ENCODE measurements at regions not wholly inside any gene's neighbourhood (a gene's known extent, or its start where the extent isn't known, plus 50 kb on each side); places are given as distances from the start of the nearest gene placed in this dataset.

GRCh38 chr4:104726002-104726401 is 231.3 kb upstream of the CXXC4 start:
- Histone ChIP-seq H3K9ac (ENCODE audit: control insufficient read depth, insufficient read depth, low read length) (no peak overlapping the region), H3K36me3 (ENCODE audit: control insufficient read depth in 2 of 2, insufficient read depth in 2 of 2, low read length in 1 of 2) (no peaks in the 10 kb centered on the region), H3K9me3 (replicated peaks; ENCODE audit: control insufficient read depth, insufficient read depth, low read length) (peaks cover 6% of the 10 kb centered on the region; the same call in 1 of the 3 replicates), H3K4me3 (no peak overlapping the region), H3K4me1 (ENCODE audit: control insufficient read depth, insufficient read depth, low read length) (no peaks in the 10 kb centered on the region), H3K27ac (ENCODE audit: control insufficient read depth, insufficient read depth) (no peak overlapping the region), H4K20me1 (ENCODE audit: control insufficient read depth, insufficient read depth) (no peaks in the 10 kb centered on the region), H3K4me2 (ENCODE audit: control insufficient read depth, insufficient read depth) (no peak overlapping the region), H3K79me2 (ENCODE audit: control insufficient read depth, insufficient read depth, low read length) (no peaks in the 10 kb centered on the region), H3K27me3 (replicated peaks in 1 of 2; ENCODE audit: control insufficient read depth in 2 of 2, insufficient read depth in 2 of 2, low read length in 1 of 2) (no peaks in the 10 kb centered on the region), H2AFZ (ENCODE audit: control insufficient read depth, low read depth, low read length) (no peak overlapping the region)
- intact Hi-C loops (cut with micrococcal nuclease; ENCODE audit: unreplicated experiment) (no loop called here), in situ Hi-C loops (cut with MboI) (no loop called here)
- WGBS (ENCODE audit: insufficient coverage, insufficient replicate concordance, low lambda C conversion rate, missing lambda C conversion rate) = 67% methylated on average over 5 of the region's 5 CpGs
- no TSS peak for BruUV-seq (replicated peaks)
- ChIA-PET SMC1A (ENCODE audit: uncharacterized antibody, unreplicated experiment) (interaction anchor here (3.9 kb wide), 1 partner anchor 18 kb away, joined by 25 read pairs; no protein-coding TSS in a partner anchor), CTCF (no interaction called here), RAD21 (ENCODE audit: unreplicated experiment) (no interaction called here), POLR2A (no interaction called here)
- no peak for TF ChIP-seq CREB1 (IDR thresholded peaks at IDR 0.05; ENCODE audit: low read depth)
- no peak for TF ChIP-seq JUND (IDR thresholded peaks at IDR 0.05; ENCODE audit: low read depth, low read length)
- TF ChIP-seq SKIL (IDR thresholded peaks at IDR 0.05; ENCODE audit: low read depth, poor library complexity, severe bottlenecking) = no peak
- no peak for TF ChIP-seq TAF1 (IDR thresholded peaks at IDR 0.05; ENCODE audit: borderline replicate concordance, low read depth, low read length)
- TF ChIP-seq BMI1 (IDR thresholded peaks at IDR 0.05; ENCODE audit: borderline replicate concordance) = no peak
- TF ChIP-seq ZBED1 (IDR thresholded peaks at IDR 0.05; ENCODE audit: borderline replicate concordance) = no peak
- no peak for TF ChIP-seq ATF2 (IDR thresholded peaks at IDR 0.05; ENCODE audit: low read length)
- no peak for TF ChIP-seq JUNB (IDR thresholded peaks at IDR 0.05)
- no peak for TF ChIP-seq CREM (IDR thresholded peaks at IDR 0.05; ENCODE audit: low read depth)
- no peak for TF ChIP-seq MYB (IDR thresholded peaks at IDR 0.05; ENCODE audit: borderline replicate concordance, low read depth, low read length)
- no peak for TF ChIP-seq GATAD2B (conservative IDR thresholded peaks at IDR 0.05; ENCODE audit: low read depth)
- no peak for TF ChIP-seq YBX1 (IDR thresholded peaks at IDR 0.05)
- no peak for TF ChIP-seq HSF1 (IDR thresholded peaks at IDR 0.05; ENCODE audit: low read depth, low read length)
- no peak for TF ChIP-seq NFIC (IDR thresholded peaks at IDR 0.05; ENCODE audit: low read depth, low read length)
- no peak for TF ChIP-seq PKNOX1 (IDR thresholded peaks at IDR 0.05)
- no peak for TF ChIP-seq ZNF217 (IDR thresholded peaks at IDR 0.05)
- TF ChIP-seq STAT1 (conservative IDR thresholded peaks at IDR 0.05) = no peak
- DNase-seq (ENCODE audit: low read depth, low spot score) = no peak
- ATAC-seq = peak; percentile 35
- FAIRE-seq = no peak

Measured in GM12878 (cell line).